ENCODE measurements at regions not wholly inside any gene's neighbourhood (a gene's known extent, or its start where the extent isn't known, plus 50 kb on each side); places are given as distances from the start of the nearest gene placed in this dataset.

DNA sequence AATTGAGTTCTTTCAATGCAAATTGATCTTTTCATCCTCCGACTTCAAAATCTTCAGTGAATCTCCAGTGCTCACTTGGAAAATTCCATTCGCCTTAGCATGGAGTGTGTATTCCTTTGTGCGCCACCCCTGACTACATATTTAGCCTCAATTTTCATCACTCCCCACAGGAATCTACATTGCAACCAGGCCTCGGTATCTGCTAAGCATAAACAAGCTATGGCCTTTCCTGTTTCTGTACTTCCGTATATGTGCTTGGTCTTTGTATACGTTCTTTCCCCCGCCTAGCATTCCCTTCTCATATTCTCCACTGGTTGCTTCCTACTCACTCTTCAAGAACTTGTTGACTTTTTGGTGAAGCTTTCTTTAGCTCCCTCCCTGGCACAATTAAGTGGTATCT, 470.8 kb downstream of the LMO4 start:
- no peak overlapping the region for H3K4me3 Mint-ChIP-seq
- H3K9me3 Mint-ChIP-seq (ENCODE audit: low read depth): no peaks in the 10 kb centered on the region
- H3K36me3 Mint-ChIP-seq: no peaks in the 10 kb centered on the region
- H3K27me3 Mint-ChIP-seq: no peaks in the 10 kb centered on the region
- CTCF ChIA-PET: no interaction called here
- no peak for DNase-seq
- H3K4me1 Mint-ChIP-seq: no peaks in the 10 kb centered on the region
- no peak overlapping the region for H3K27ac Mint-ChIP-seq
- no peak for ATAC-seq

DNA sequence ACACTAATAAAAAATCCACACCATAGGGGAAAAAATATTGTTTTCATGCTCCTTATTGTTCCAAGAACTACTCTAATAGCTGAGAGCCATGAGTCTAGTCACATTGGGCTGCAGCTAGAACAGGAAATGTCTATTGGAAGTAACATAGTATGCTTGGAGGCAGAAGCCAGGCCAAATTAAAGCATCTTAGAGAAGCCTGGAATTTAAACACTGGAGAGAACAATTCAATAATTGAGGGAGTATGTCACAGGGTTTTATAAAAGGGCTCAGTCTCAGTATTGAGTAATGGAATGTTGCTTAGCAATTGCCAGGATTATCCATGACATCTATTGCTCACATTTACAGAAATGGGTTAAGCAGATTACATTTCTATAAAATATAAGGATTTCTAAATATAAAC, 471.3 kb downstream of the LMO4 start:
- DNase-seq: no peak
- H3K9me3 Mint-ChIP-seq (ENCODE audit: low read depth): no peaks in the 10 kb centered on the region
- no peak overlapping the region for H3K27ac Mint-ChIP-seq
- H3K4me3 Mint-ChIP-seq: no peak overlapping the region
- CTCF ChIA-PET: no interaction called here
- H3K4me1 Mint-ChIP-seq: no peaks in the 10 kb centered on the region
- H3K36me3 Mint-ChIP-seq: no peaks in the 10 kb centered on the region
- ATAC-seq: no peak
- no peaks in the 10 kb centered on the region for H3K27me3 Mint-ChIP-seq

DNA sequence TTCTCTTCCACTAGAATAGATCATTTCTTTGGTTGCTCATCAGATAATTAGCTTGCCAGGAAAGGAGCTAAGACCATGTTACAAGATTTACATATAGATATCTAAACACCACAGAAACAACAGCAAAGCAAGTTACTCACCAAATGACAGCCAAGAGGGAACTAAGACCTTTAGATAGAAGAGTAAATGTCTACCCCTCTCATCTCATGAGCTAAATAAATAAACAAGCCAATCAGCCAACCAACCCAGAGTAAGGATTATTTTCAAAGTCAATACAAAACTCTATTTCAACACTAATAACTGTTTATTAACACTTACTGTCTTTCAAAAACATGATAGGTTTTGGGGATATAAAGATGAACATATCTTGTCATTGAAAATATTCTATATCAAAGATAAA, 474.7 kb downstream of the LMO4 start:
- H3K4me3 Mint-ChIP-seq: no peak overlapping the region
- H3K27me3 Mint-ChIP-seq: no peaks in the 10 kb centered on the region
- H3K36me3 Mint-ChIP-seq: no peaks in the 10 kb centered on the region

DNA sequence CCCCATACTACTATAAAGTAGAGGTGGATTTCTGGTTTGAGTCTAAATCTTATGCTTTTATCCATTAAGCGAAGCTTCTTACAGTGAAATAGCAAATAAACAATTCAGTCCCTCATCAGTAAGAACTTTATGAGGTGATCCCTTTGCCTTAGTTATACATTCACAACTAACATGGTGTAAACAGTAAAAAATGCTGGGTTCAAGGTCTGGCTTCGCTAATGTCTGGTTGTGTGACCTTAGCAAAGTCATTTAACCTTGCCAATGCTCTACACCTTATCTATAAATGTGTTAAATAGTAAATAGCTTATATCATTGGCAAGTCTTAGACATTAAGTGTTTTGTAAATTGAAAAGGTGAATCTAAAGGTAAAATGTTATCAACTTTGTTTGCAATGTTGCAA, 475.4 kb downstream of the LMO4 start:
- Mint-ChIP-seq H3K4me1 (no peaks in the 10 kb centered on the region), H3K27ac (no peak overlapping the region), H3K9me3 (ENCODE audit: low read depth) (no peaks in the 10 kb centered on the region), H3K4me3 (no peak overlapping the region), H3K36me3 (no peaks in the 10 kb centered on the region), H3K27me3 (no peaks in the 10 kb centered on the region)
- ATAC-seq (no peak), DNase-seq (no peak)
- CTCF ChIA-PET: no interaction called here

More for the DNA sequence above, 474.7 kb downstream of the LMO4 start:
- Mint-ChIP-seq H3K9me3 (ENCODE audit: low read depth) (no peaks in the 10 kb centered on the region), H3K4me1 (no peaks in the 10 kb centered on the region), H3K27ac (no peak overlapping the region)
- CTCF ChIA-PET: no interaction called here
- DNase-seq (no peak), ATAC-seq (no peak)

DNA sequence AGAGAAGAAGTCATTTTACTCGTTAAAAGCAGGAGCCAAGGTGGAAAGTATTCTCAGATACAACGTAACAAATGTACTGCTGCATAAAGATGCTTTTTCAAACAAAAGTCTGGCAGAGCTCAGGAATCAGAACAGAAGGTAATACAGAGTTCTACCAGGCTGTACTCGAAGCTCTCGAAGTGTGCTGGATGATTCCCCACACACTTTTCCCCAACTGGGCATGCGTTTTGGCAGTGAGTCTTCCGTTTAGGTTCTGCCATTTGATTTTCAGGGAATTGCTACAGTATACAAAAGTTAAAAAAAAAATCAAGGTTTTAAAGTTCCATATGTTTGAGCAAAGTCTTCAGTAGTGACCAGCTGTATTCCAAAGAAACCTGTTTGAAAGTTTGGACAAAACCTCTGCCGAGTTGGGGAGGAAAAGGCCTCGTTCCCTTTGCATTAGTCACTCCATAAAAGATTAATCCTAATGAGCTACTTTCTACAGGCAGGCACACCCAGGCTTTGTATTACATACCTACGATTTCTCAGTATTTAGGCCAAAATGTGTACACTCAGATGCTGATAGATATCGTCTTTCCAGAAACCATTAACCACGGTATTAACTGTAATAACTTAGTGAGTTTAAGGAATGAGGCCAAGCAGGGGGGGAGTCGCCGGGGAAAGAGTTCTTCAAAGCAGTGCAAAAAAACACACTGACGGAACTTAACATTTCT, 477.1 kb downstream of the LMO4 start:
- ATAC-seq (no peak), DNase-seq (no peak)
- CTCF ChIA-PET: no interaction called here
- no peaks in the 10 kb centered on the region for H3K4me1 Mint-ChIP-seq
- H3K36me3 Mint-ChIP-seq: no peaks in the 10 kb centered on the region
- no peaks in the 10 kb centered on the region for H3K9me3 Mint-ChIP-seq (ENCODE audit: low read depth)
- H3K27me3 Mint-ChIP-seq: no peaks in the 10 kb centered on the region
- H3K4me3 Mint-ChIP-seq: no peak overlapping the region
- H3K27ac Mint-ChIP-seq: no peak overlapping the region

DNA sequence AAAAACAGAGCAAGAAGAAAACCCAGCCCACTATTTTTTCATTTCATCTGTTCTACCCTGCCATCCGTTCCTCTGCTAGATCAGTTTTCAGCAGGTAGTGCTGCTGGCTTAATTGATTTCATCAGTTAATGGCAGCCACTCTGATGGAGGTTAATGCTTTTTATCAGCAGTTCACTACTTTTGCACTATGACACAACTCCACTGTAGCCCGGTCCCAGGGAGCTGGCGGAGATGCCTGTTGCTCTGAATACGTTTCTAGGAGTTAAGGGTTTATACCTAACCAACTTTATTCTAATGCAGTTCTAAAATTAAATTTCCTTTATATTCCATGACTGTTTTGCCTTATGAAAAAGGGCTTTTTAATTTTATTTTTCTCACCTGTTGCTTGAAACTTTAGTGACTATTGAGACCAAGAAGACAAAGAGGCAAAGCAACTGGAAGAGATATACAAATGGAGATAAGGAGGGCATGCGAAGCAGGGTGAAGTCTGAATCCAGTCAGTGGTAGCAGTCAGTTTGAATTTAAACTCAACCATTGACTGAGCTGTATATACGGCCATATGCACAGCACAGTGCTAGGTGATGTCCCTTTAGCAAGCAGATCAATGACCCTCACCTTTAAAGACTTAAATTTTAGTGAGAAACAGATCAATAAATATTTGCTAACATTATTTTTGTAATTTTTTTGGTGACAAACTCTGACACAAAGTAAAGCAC, 477.9 kb downstream of the LMO4 start:
- Mint-ChIP-seq H3K36me3 (no peaks in the 10 kb centered on the region), H3K4me1 (no peaks in the 10 kb centered on the region), H3K27ac (no peak overlapping the region), H3K4me3 (no peak overlapping the region), H3K9me3 (ENCODE audit: low read depth) (no peaks in the 10 kb centered on the region), H3K27me3 (no peaks in the 10 kb centered on the region)
- CTCF ChIA-PET: no interaction called here
- DNase-seq (no peak), ATAC-seq (no peak)

DNA sequence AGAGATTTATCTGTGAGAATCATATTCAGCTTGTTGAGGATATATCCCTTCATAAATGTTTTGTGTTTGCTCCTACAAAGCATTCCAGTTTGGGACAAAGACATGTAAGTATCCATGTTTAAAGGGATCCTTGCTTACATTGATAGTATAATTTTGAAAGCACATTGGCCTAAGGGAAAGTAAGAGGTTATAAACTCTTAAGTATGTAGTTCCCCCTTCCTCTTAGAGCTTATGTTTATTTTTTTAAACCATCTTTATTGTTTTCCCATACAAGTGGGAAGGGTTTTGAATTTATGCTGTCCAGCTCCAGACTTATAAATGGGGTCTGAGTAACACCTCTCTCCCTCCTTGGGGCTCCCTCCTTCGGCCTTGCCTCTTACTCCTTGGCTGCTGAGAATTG, 481.5 kb downstream of the LMO4 start:
- DNase-seq (no peak), ATAC-seq (no peak)
- H3K4me3 Mint-ChIP-seq: no peak overlapping the region
- H3K27me3 Mint-ChIP-seq: no peaks in the 10 kb centered on the region
- H3K36me3 Mint-ChIP-seq: no peaks in the 10 kb centered on the region
- no peak overlapping the region for H3K27ac Mint-ChIP-seq
- CTCF ChIA-PET: no interaction called here
- no peaks in the 10 kb centered on the region for H3K4me1 Mint-ChIP-seq
- no peaks in the 10 kb centered on the region for H3K9me3 Mint-ChIP-seq (ENCODE audit: low read depth)

DNA sequence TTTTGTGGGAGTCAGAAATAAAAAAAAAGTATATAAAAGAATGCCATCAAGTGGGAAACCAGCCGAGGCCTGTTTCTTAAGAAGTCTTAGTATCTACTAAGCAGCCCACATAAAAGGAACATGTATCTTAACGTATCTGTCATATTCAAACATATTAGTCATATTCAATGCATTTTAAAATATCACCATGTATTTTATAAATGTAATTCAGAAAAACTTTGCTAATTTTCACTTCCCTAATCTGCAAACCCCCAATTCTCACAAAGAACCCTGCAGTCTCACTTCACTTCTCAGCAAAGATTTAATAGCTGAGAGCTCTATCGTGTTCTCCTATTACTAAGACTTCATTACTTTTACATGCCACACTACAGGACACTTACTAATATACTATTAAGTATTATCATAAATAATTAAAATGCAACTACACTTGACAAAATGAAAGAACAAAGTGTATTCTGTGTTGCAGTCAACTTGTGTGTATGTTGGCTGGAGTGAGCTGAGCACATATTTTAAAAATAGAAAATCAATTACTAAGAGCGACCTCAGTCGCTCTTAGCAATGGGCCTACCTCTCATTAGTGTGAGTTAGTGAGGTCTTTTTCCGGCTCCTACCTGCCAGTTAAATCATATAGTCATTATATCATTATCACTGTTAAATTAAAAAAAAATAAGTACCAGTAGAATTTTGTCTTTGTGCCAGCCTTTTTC, 484.3 kb downstream of the LMO4 start:
- no peak for DNase-seq
- no peaks in the 10 kb centered on the region for H3K36me3 Mint-ChIP-seq
- CTCF ChIA-PET: no interaction called here
- H3K4me3 Mint-ChIP-seq: no peak overlapping the region
- H3K9me3 Mint-ChIP-seq (ENCODE audit: low read depth): no peaks in the 10 kb centered on the region
- no peaks in the 10 kb centered on the region for H3K27me3 Mint-ChIP-seq
- H3K4me1 Mint-ChIP-seq: no peaks in the 10 kb centered on the region
- H3K27ac Mint-ChIP-seq: no peak overlapping the region
- ATAC-seq: no peak

DNA sequence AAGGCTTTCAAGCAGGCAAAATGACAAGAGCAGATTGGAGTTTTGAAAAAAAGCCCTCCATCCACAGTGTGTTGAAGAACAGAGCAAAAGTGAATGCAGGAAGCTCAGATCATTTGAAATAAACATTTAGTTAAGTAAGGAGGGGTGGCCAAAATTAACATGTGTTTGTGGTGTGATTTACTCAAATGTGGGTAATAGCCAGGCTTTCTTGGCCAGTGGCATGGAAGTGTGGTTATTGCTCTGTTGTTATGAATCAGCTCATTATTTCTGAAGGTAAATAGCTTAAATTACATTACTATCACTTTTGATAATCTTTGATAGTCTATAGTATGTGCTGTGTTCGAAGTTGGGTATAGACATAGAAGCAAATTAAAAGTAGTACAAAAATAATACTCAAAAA, 485.9 kb downstream of the LMO4 start:
- H3K27ac Mint-ChIP-seq: no peak overlapping the region
- no peaks in the 10 kb centered on the region for H3K27me3 Mint-ChIP-seq
- CTCF ChIA-PET: no interaction called here
- DNase-seq: no peak
- ATAC-seq: no peak
- H3K9me3 Mint-ChIP-seq (ENCODE audit: low read depth): no peaks in the 10 kb centered on the region
- H3K4me3 Mint-ChIP-seq: no peak overlapping the region
- no peaks in the 10 kb centered on the region for H3K4me1 Mint-ChIP-seq
- no peaks in the 10 kb centered on the region for H3K36me3 Mint-ChIP-seq

DNA sequence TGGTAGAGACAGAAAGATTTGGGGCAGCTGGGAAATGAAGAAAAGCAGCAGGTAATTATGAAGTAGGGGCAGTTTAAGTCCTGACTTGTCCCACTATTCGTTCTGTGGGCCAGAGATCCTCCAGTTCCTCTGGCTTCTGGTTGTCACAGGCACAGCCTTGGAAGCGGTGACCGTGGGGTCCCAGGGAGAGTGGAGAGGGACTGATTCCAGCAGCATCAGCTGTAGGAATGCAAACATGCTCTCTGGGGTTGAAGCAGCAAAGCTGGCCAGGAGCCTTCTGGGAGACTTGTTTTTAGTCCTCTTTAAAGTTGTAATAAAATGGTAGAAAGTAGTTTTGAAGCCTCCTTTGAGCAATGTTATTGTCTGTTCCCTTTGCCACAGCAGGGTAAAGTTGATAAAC, 488.0 kb downstream of the LMO4 start:
- Mint-ChIP-seq H3K4me1 (no peaks in the 10 kb centered on the region), H3K9me3 (ENCODE audit: low read depth) (no peaks in the 10 kb centered on the region), H3K27ac (no peak overlapping the region), H3K4me3 (no peak overlapping the region), H3K36me3 (no peaks in the 10 kb centered on the region), H3K27me3 (peaks cover 4% of the 10 kb centered on the region)
- CTCF ChIA-PET: no interaction called here
- DNase-seq: no peak
- ATAC-seq: no peak

DNA sequence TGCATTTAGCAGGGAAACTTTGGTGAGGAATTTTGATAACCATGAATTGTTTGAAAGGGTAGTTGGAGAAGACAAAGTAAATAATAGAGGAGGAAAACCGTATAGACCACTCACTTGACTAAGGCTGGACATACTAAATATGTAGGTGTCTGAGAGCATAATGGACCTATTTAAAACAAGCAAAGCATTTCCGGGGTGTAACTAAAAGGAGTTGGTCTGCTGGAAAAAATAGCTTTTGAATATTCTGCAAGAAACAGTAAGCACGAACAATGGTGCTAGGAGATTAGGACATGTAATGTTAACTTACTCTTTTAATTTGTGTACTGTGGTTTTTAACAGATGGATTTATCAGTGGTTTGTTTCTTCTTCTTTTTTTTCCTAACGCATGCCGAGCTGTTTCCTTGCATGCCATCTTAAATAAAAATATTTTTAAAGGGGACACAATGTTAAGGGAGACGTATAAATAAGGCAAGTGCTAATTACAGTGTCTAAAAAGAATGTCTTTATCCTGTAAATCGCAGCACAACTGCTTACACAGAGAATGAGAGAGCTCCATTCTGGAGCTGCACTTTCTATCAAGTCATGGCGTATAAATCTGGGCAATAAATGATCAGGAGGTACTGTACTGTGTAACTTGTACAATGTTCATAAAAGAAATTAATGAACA, 492.1 kb downstream of the LMO4 start:
- ATAC-seq: no peak
- no peak overlapping the region for H3K27ac Mint-ChIP-seq
- peaks cover 4% of the 10 kb centered on the region for H3K27me3 Mint-ChIP-seq
- H3K4me3 Mint-ChIP-seq: no peak overlapping the region
- CTCF ChIA-PET: no interaction called here
- no peaks in the 10 kb centered on the region for H3K9me3 Mint-ChIP-seq (ENCODE audit: low read depth)
- no peak for DNase-seq
- no peaks in the 10 kb centered on the region for H3K4me1 Mint-ChIP-seq
- no peaks in the 10 kb centered on the region for H3K36me3 Mint-ChIP-seq

DNA sequence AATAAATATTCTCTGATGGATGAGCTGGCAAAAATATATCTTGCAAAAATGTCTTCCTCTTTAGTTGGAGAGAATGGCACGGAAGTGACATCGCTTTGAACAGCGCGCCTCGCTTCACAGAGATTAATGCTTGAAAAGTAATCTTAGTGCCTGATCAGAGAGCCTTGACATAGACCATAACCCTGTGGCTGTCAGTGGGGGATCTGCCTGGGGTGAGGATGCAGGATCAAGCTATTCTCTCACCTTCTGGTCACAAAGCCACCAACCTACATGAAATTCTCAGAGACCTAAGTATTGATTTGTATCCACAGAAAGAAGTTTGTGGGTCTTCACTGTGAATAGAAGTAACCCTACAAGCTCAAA, 492.6 kb downstream of the LMO4 start:
- H3K27ac Mint-ChIP-seq: no peak overlapping the region
- peaks cover 4% of the 10 kb centered on the region for H3K27me3 Mint-ChIP-seq
- no peak for DNase-seq
- no peaks in the 10 kb centered on the region for H3K9me3 Mint-ChIP-seq (ENCODE audit: low read depth)
- no peak for ATAC-seq
- no peak overlapping the region for H3K4me3 Mint-ChIP-seq
- H3K4me1 Mint-ChIP-seq: no peaks in the 10 kb centered on the region
- no peaks in the 10 kb centered on the region for H3K36me3 Mint-ChIP-seq
- CTCF ChIA-PET: no interaction called here

DNA sequence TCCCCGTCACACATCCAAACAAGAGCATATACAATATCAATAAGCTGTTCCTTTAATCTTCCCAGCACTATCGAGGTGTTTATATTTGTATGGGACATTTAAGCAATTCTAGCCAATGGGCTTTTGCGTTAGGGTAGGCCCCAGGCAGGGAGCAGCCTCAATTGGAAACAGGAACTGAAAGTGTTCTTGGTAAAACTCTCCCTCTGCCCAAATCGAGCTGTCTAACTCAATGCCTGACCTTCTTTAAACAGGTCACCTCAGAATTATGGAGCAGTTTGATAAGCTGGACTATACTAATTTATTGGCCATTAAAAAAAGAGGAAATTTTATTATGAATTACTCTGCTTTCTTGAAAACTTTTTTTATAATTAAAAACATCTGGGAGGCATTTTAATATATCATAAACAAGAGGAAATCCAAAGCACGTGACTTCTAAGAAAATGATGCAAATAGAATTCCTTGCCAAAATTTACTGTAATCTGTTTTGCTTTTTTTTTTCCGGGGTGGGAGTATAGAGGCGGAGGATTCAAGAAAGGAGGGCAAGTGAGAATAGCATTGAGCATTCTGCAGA, 498.1 kb downstream of the LMO4 start:
- Mint-ChIP-seq H3K27me3 (no peaks in the 10 kb centered on the region), H3K36me3 (no peaks in the 10 kb centered on the region), H3K9me3 (ENCODE audit: low read depth) (no peaks in the 10 kb centered on the region), H3K27ac (no peak overlapping the region), H3K4me3 (no peak overlapping the region), H3K4me1 (no peaks in the 10 kb centered on the region)
- ATAC-seq: no peak
- DNase-seq: no peak
- CTCF ChIA-PET: no interaction called here

DNA sequence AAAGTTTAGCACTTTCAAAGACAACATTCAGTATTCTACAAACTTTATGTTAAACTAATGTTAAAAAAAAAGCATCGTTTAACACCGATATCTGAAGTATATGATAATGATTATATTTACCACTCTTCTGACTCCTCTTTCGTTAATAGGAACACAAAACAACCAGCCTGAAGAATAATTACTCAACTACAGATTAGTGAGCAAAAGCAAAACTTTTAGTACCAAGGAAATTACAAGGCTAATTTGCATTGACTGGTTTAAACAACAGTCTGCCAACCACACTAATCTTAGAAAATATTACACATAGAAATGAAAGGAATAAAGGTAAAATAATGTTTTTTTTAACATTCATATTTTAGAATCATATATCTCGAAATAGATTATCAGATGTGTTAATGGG, 500.7 kb downstream of the LMO4 start:
- Mint-ChIP-seq H3K27me3 (peaks cover 2% of the 10 kb centered on the region), H3K4me3 (no peak overlapping the region), H3K4me1 (no peaks in the 10 kb centered on the region), H3K27ac (no peak overlapping the region), H3K9me3 (ENCODE audit: low read depth) (no peaks in the 10 kb centered on the region), H3K36me3 (no peaks in the 10 kb centered on the region)
- ATAC-seq: no peak
- CTCF ChIA-PET: no interaction called here
- DNase-seq: no peak
